ENCODE measurements at regions not wholly inside any gene's neighbourhood (a gene's known extent, or its start where the extent isn't known, plus 50 kb on each side); places are given as distances from the start of the nearest gene placed in this dataset.
"Not testable (repeated sequence)": the region's sequence is repeated elsewhere in the genome, so short reads cannot be mapped to it uniquely, and the experiment has no call there.

DNA sequence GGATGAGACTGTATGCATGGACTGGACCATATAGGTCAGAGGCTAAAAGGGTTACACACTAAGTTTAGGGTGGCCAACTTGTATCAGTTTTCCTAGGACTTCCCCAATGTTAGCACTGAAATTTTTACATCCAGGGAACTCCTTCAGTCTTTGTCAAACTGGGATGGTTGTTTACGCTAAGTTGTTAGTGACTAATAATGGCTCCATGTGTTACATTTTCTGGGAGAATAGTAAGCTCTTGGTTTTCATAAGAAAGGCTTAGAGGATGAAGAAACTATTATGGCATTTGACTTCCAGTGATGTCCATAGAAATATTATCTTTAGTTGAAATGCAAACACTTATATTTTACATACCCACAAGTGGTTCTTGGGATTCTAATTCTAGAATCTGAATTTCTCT is 57.9 kb upstream of the ST3GAL6 start:
- DNase-seq = no peak

DNA sequence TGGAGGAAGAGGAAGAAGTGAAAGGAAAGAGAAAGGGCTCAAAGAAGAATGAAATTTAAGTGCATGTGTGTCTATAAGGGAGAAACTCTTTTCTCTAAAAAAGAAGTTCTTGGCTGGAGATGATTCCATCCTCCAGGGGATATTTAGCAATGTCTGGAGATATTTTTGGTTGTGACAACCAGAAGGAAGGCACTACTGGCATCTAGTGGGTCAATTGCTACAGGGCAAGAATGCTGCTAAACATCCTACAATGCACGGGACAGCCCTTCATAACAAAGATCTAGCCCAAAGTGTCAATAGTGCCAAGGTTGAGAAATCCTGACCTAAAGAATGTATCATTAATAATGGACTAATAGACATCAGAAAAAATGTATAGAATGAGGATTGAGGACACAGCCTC is 57.4 kb upstream of the ST3GAL6 start:
- DNase-seq = no peak

DNA sequence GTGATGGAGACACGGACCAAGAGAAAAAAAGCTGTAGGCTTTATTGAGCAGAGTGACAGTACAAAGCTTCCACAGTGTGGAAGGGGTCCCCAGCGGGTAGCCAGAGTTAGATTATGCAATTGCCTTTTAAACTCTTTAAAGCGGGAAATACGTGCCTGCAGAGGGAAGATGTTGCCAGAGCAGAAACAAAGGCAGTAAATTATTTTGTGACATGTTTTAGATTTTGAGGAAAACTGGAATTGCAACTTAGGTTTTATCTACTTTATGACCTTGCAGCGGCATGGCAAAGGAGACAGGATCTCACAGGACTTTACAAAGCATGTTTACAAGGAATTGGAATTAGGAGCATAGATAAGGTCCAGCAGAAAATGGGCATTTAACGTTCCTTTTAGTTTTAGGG is 54.5 kb upstream of the ST3GAL6 start:
- not testable (repeated sequence) for DNase-seq

DNA sequence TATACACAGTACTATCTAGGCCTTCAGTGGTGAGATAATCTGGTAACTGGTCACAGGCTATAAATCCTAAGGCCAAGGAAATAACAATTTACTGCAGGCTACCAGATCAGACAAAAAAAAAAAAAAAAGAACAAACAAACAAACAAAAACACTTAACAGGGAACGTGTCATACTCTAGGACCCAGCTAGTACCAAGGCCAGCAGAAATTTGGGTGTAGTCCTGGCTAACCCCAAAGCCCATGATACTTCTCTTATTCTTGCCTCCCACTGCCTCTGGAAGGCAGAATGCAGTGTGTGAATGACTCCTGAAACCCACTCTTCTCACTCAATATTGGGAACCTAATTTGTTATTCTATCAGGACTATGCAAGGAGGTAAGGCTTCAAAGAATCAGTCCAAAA is 53.7 kb upstream of the ST3GAL6 start:
- DNase-seq = no peak

DNA sequence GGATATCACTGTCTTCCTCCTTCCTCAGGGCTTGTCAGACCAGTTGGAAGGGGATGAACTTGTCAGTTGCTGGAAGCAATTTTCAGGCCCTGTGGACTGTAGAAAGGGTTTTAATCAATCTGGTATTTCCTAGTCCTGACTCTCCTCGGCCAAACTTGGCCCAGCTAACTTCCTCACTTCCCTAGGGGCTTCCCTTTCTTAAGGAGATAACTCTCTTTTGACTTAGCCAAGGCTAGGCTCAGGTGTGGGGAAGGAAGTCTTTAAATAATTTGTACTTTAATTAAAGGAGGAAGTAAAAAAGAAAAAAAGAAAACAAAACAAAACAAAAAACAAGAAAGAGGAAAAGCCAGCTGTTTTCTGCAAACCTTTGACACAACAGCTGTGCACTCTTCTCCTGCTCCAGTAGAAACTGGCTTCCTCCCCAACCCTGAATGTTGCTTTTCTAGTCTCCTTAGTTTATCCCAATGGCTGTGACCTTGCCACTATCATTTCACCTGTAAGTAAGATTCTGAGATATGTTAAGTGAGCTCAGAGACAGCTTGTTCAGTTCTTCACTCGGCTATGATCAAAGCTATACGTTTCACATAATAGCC is 53.0 kb upstream of the ST3GAL6 start:
- DNase-seq = no peak

DNA sequence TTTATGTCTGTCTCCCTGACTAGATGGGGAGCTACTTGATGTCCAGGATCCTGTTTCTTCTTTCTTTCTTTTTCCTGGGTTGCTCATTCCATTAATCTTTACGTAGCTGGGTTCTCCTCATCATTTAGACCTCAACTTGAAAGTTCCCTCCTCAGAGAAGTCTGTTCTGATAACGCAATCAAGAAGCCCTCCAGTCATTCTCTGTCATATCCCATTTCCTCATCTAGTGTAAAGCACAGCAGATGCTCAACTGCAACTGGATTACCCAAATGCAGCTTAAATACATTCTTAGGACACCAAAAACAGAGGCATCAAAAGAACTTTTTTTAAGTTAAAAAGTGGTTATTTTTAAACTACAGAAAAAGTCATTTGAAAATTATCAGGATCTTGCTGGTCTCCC is 51.7 kb upstream of the ST3GAL6 start:
- DNase-seq = no peak

DNA sequence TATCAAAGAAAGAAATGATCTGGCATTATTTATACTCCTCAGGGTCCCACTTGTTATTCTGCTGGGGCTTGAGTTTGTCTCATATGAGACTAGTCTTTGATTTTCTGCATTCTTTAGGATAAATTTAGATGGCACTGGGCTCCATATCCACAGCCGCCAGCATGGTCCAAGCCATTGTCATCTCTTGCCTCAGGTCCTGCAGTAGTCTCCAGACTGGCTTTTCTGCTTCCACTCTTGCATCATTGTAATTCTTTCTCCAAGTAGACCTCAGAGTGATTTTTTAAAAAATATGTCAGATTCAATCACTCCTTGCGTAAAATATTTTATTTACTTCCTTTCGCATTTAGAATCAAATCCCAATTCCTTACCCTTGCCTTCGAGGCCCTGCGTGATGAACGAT is 50.4 kb upstream of the ST3GAL6 start:
- no peak for DNase-seq

DNA sequence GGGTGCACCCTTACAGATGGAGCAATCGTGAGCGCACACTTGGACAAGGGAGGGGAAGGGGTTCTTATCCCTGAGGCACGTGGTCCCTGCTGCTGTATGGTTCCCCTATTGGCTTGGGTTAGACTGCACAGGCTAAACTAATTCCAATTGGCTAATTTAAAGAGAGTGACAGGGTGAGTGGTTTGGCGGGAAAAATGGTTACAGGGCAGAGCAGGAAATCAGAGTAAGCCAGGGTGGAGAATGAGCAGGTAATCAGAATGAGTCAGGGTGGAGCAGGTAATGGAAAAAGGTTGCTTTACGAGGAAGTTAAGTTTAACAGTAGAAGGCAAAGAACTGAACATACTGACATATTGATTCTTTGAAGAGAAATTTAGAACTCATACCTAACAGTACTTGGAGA is 49.8 kb upstream of the ST3GAL6 start:
- DNase-seq = not testable (repeated sequence)

All from activated CD8-positive, alpha-beta memory T cell treated with anti-CD3 and anti-CD28 coated beads, Interleukin-2, amount 50 U/mL, for 48 hours (primary cell).